Calu3 (cell line): ENCODE measurements at regions not wholly inside any gene's neighbourhood (a gene's known extent, or its start where the extent isn't known, plus 50 kb on each side); places are given as distances from the start of the nearest gene placed in this dataset.

Experiments used
- BruUV-seq: library from RNA; stranded (reverse); fragments of 400-500 nt; replicated peaks from 2 replicates; lab custom pipeline; 2021; lab: Mats Ljungman, UMichigan
- CTCF ChIA-PET: fragments of 300-600 bp; sonication (Branson Sonifier 250); formaldehyde crosslinking; loops from one replicate; lab custom pipeline; 2022; ENCODE audit warnings: antibody characterized with exemption; lab: Charles Lee
- DNase-seq: peaks from one replicate; pipeline ENCODE4 v3.0.0; 2022
- H3K27ac Mint-ChIP-seq: one replicate; pipeline ENCODE4 v1.8.0; 2022; ENCODE audit warnings: mixed read lengths; ENCODE audit not compliant: unreplicated experiment
- H3K27me3 Mint-ChIP-seq: one replicate; pipeline ENCODE4 v1.8.0; 2022; ENCODE audit warnings: mixed read lengths; ENCODE audit not compliant: unreplicated experiment
- H3K36me3 Mint-ChIP-seq: one replicate; pipeline ENCODE4 v1.8.0; 2022; ENCODE audit warnings: mild to moderate bottlenecking, moderate library complexity, mixed read lengths; ENCODE audit not compliant: insufficient read depth, unreplicated experiment
- H3K4me1 Mint-ChIP-seq: one replicate; pipeline ENCODE4 v1.8.0; 2022; ENCODE audit warnings: mild to moderate bottlenecking, low read depth, mixed read lengths; ENCODE audit not compliant: unreplicated experiment
- H3K4me3 Mint-ChIP-seq: one replicate; pipeline ENCODE4 v1.8.0; 2022; ENCODE audit warnings: mild to moderate bottlenecking, low read depth, moderate library complexity, mixed read lengths; ENCODE audit not compliant: unreplicated experiment
- H3K9me3 Mint-ChIP-seq: one replicate; pipeline ENCODE4 v1.8.0; 2022; ENCODE audit warnings: low read depth, mixed read lengths; ENCODE audit not compliant: unreplicated experiment
- CTCF ChIP-seq: fragments of 200-600 bp; IDR thresholded peaks from one replicate; pipeline ENCODE4 v1.8.0; 2022; ENCODE audit warnings: antibody characterized with exemption; ENCODE audit not compliant: unreplicated experiment
- intact Hi-C: fragments of 100-400 bp; cut with micrococcal nuclease; formaldehyde crosslinking; loops from one replicate; pipeline ENCODE4 v1.10.0; 2022; ENCODE audit not compliant: unreplicated experiment

- intact Hi-C loops: no loop called here
- Mint-ChIP-seq H3K27ac (no peak overlapping the region), H3K36me3 (no peaks in the 10 kb centered on the region), H3K4me3 (no peak overlapping the region), H3K4me1 (no peaks in the 10 kb centered on the region), H3K9me3 (peaks cover 2% of the 10 kb centered on the region), H3K27me3 (no peaks in the 10 kb centered on the region)
- CTCF ChIA-PET: no interaction called here
- no TSS peak for BruUV-seq
- TF ChIP-seq CTCF: no peak
- DNase-seq: no peak
Observed at GRCh38 chr13:87206708-87207107, 464.5 kb upstream of the SLITRK5 start.

GRCh38 chr13:87207280-87208003 is 463.7 kb upstream of the SLITRK5 start:
- no peak for DNase-seq
- H3K9me3 Mint-ChIP-seq: peaks cover 2% of the 10 kb centered on the region
- intact Hi-C loops: no loop called here
- H3K4me3 Mint-ChIP-seq: no peak overlapping the region
- TF ChIP-seq CTCF: no peak
- BruUV-seq: no TSS peak
- CTCF ChIA-PET: no interaction called here
- H3K4me1 Mint-ChIP-seq: no peaks in the 10 kb centered on the region
- H3K27ac Mint-ChIP-seq: no peak overlapping the region
- no peaks in the 10 kb centered on the region for H3K27me3 Mint-ChIP-seq
- H3K36me3 Mint-ChIP-seq: no peaks in the 10 kb centered on the region

GRCh38 chr13:87208636-87209035 is 462.5 kb upstream of the SLITRK5 start:
- CTCF ChIA-PET: no interaction called here
- no peaks in the 10 kb centered on the region for H3K4me1 Mint-ChIP-seq
- intact Hi-C loops: no loop called here
- H3K27me3 Mint-ChIP-seq: no peaks in the 10 kb centered on the region
- H3K9me3 Mint-ChIP-seq: peaks cover 2% of the 10 kb centered on the region
- no peak for TF ChIP-seq CTCF
- no peak for DNase-seq
- H3K4me3 Mint-ChIP-seq: no peak overlapping the region
- BruUV-seq: no TSS peak
- H3K36me3 Mint-ChIP-seq: no peaks in the 10 kb centered on the region
- no peak overlapping the region for H3K27ac Mint-ChIP-seq

- BruUV-seq: no TSS peak
- DNase-seq: no peak
- Mint-ChIP-seq H3K27me3 (no peaks in the 10 kb centered on the region), H3K27ac (no peak overlapping the region), H3K4me1 (no peaks in the 10 kb centered on the region), H3K9me3 (peaks cover 3% of the 10 kb centered on the region), H3K4me3 (no peak overlapping the region), H3K36me3 (no peaks in the 10 kb centered on the region)
- TF ChIP-seq CTCF: no peak
- CTCF ChIA-PET: no interaction called here
- intact Hi-C loops: no loop called here
Observed at GRCh38 chr13:87234981-87235380, 436.2 kb upstream of the SLITRK5 start.
